ENCODE measurements at regions not wholly inside any gene's neighbourhood (a gene's known extent, or its start where the extent isn't known, plus 50 kb on each side); places are given as distances from the start of the nearest gene placed in this dataset.
"Not testable (repeated sequence)": the region's sequence is repeated elsewhere in the genome, so short reads cannot be mapped to it uniquely, and the experiment has no call there.

- intact Hi-C loops (cut with DNase I) = no loop called here
- WGBS, 2 donors = 42 to 46% methylated on average over 5 of the region's 5 CpGs
- H3K4me3 ChIP-seq = no peak overlapping the region
- H3K27ac ChIP-seq = no peak overlapping the region
- no peaks in the 10 kb centered on the region for H3K9me3 ChIP-seq
- no peaks in the 10 kb centered on the region for H3K27me3 ChIP-seq
- DNase-seq = no peak
- no peaks in the 10 kb centered on the region for H3K36me3 ChIP-seq
- ATAC-seq = peak in 1 of 8 donors; percentile 58
- no peak for TF ChIP-seq CTCF (IDR thresholded peaks at IDR 0.05)
- H3K4me1 ChIP-seq = peaks cover 0 to 3% (median 0%) of the 10 kb centered on the region in 9 donors
Observed at GRCh38 chr6:159555082-159555875, 137.8 kb downstream of the SOD2 start.

DNA sequence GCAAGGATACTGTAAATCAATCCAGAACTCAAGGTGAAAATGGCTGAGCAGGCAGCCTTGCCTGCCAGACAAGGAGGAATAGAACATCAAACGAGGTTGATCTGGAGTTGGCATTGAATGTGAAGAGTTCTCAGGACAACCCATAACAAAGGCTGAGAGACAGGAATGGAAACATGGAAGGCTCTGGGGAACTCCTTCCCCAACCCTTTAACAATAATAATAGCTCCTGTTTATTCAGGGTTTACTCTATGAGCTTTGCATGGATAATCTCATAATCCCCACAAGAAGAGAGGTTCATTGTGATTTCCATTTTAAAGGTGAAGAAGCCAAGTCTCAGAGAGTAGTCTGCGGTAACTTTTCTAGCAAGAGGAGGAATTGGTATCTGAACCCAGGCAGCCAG, 151.7 kb downstream of the SOD2 start:
- no peak overlapping the region for H3K4me3 ChIP-seq
- 70 to 79% methylated on average over 2 of the region's 2 CpGs for WGBS, 2 donors
- no peaks in the 10 kb centered on the region for H3K36me3 ChIP-seq
- no peak for DNase-seq
- no peaks in the 10 kb centered on the region for H3K27me3 ChIP-seq
- no peak for ATAC-seq
- intact Hi-C loops (cut with DNase I) = no loop called here
- H3K4me1 ChIP-seq = no peaks in the 10 kb centered on the region
- H3K9me3 ChIP-seq = no peaks in the 10 kb centered on the region
- no peak overlapping the region for H3K27ac ChIP-seq
- TF ChIP-seq CTCF (IDR thresholded peaks at IDR 0.05) = no peak

GRCh38 chr6:159540883-159541282, 152.2 kb downstream of the SOD2 start:
- Histone ChIP-seq H3K4me3 (no peak overlapping the region), H3K9me3 (no peaks in the 10 kb centered on the region), H3K36me3 (no peaks in the 10 kb centered on the region), H3K27me3 (no peaks in the 10 kb centered on the region), H3K4me1 (no peaks in the 10 kb centered on the region), H3K27ac (no peak overlapping the region)
- TF ChIP-seq CTCF (IDR thresholded peaks at IDR 0.05) = no peak
- WGBS, 2 donors = 69 to 74% methylated on average over 6 of the region's 6 CpGs
- DNase-seq = no peak
- intact Hi-C loops (cut with DNase I) = no loop called here
- ATAC-seq = no peak

- no peak overlapping the region for H3K4me3 ChIP-seq
- DNase-seq (no peak), ATAC-seq (no peak)
- no peak overlapping the region for H3K27ac ChIP-seq
- TF ChIP-seq CTCF (IDR thresholded peaks at IDR 0.05) = peak in 2 of 9 donors; percentile 11 to 14
- no peaks in the 10 kb centered on the region for H3K36me3 ChIP-seq
- intact Hi-C loops (cut with DNase I) = no loop called here
- no peaks in the 10 kb centered on the region for H3K9me3 ChIP-seq
- no peaks in the 10 kb centered on the region for H3K27me3 ChIP-seq
- 36 to 39% methylated on average over 12 of the region's 12 CpGs for WGBS, 2 donors
- H3K4me1 ChIP-seq = no peaks in the 10 kb centered on the region
Observed at GRCh38 chr6:159540152-159540551, 152.9 kb downstream of the SOD2 start.

- DNase-seq; intact Hi-C loops (cut with DNase I); H3K27ac ChIP-seq; H3K4me1 ChIP-seq; ATAC-seq; H3K4me3 ChIP-seq; H3K27me3 ChIP-seq; H3K9me3 ChIP-seq; H3K36me3 ChIP-seq: not testable (repeated sequence)
- WGBS, 2 donors = 94 to 100% methylated on average over 1 of the region's 1 CpG
Observed at GRCh38 chr6:159538031-159538430, 155.0 kb downstream of the SOD2 start.
